NCI-H146 (cell line): ENCODE measurements at regions not wholly inside any gene's neighbourhood (a gene's known extent, or its start where the extent isn't known, plus 50 kb on each side); places are given as distances from the start of the nearest gene placed in this dataset.

Source experiments
- DNase-seq: peaks from one replicate; lab custom pipeline; 2025; lab: John Stamatoyannopoulos, UW

DNA sequence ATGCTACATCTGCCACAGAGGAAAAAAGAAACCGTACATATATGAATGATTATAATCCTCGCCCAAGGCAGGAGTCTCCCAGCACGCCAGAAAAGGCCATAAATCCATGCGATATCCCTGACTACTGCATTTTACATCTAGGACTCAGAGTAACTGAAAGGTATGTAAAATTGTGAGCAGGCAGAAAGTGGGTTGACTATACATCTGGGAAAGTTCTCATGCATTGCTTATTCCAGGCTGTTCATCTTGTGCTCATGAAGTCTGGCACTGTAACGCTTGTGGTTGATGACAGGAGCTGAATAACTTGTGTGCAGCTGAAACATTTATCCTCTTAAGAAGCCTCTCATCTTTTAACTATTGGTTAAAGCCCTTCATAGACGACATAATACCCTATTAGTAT is 193.4 kb upstream of the STEAP4 start:
- DNase-seq: no peak

DNA sequence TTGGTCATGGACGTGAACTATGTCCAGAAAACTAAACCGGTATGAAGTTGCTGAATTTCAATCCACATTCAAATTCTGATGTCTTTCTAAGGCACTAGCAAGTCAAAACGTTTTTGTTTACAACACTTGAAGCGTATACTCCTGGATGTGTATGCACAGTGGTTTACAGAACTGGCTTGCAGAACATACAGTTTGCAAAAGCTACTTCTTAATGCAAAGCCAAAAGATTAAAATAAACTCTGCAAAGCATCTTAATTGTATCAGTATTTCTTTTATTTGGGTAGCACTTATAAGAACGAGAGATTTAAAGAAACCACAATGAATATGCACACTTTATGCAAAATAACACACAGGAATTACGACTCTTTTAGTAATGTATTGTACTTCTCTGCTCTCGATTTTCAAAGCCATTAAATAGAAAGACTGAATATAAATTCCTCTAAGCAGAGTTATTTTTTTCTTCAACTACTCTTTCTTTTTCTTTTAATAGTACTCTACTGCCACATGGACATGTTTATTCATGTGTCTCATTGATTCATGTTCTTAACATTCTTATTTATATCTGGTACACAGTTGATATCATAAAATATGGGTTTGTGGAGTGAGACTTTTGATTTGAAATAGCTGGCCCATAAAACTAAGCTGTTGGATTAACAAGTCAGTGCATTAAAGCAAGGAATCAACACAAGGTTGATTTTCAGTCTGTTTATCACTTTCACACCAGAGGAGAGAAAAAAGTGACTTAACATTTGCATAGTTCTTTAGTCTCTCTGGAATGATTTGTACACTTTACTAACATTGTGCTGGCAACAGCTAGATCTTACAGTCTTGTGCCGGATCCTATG is 189.4 kb upstream of the STEAP4 start:
- no peak for DNase-seq

DNA sequence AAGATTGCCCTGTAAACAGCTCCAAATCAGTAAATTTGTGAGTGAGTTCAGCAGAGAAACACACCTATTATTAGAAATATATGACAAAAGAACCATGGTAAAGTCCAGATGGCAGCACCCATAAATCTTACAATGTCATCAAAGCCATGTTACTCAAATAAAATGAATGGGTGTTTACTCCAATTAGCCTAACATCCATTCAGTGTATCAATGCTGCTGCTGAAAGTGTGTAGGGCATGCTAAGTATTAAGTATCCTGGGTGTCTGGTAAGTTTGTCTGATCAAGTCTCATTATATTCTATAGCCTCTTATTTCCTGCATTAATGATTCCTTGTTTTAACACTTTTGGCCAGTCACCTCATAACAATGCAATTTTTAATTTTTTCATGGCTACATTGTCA is 185.5 kb upstream of the STEAP4 start:
- no peak for DNase-seq

DNA sequence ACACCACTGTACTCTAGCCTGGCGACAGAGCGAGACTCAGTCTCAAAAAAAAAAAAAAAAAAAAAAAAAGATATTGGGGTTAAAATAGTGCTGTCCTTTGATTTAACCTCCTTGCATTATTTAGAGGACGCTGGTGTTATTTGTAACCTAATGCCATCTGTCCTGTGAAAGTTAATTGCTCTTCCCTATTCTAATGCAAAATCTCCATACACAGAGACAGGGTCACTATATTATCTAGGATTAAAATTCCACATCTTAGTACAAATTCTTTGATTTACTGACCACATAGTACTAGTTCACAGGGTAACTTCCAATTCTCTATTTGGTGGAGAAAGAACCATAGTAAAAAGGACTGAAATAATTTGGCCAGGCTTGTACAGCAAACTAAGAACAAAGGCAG is 184.2 kb upstream of the STEAP4 start:
- DNase-seq: no peak

DNA sequence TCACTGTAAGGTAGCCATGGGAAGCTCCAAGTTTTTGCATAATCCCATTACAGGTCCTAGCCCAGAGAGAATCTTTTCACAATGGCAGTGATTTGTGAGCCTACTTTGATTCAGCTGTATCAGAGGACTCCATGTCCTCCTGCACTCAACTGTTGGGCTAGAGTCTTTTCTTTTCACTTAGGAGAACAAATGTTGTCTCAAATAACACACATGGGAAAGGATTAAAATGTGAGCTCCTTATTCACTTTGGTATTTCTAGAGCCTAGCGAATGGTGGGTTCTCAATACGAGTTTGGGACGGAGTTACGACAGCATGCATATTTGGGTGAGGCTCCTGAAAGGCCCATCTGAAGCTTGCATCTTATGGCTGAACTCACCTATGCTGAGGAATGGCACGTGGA is 183.5 kb upstream of the STEAP4 start:
- no peak for DNase-seq

DNA sequence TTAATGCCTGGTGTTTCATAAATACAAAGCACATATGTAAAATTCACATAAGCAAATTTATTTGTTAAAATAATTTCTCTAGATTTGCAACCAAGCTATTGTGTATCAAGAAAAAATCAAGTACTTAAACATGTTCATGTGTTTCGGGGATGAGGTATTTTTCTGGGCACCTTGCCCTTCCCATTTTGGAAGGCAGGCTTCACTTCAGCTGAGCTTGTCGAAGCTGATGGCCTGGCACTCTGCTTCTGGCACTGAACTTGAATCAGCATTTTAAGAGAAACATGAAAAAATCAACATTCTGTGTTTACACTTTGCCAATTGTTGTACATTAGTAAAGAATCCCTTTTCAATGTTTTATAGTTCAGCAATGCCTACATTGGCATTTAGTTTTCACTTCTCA is 179.1 kb upstream of the STEAP4 start:
- no peak for DNase-seq

DNA sequence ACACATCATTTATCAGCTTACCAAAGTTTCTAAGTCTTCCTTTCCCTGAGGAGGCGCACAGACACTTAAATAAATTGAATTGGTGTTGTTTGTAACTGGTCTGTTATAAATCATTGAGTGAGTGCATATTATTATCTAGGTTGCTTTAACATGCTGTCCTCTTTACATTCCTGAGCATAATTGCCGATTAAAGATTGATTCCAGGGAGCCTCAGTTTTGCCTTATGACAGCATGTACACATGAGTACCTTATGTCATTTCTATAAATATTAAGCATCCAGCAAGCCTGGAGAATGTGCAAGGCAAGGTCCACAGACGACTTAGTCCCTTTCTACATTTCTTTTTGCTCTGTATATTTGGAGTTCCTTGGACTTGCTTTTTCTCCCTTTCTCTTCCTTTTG is 177.9 kb upstream of the STEAP4 start:
- DNase-seq: no peak

DNA sequence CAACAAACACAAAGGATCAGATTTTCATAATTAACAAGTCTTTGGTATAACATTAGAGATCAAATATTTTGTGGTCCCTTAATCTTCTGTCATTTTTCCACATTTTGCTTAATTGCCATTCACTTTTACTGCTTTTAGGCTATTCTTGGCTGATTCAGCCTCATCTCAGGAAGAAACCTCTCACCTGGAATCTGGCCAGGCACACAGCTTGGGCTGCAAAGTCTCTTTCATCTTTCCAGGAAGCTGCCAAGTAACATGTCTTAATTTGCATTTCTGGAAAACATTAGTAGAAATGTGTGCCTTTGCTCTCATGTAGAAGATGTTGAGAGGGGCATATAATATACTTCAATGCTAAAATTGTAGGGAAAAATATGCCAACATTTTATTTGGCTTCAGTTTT is 174.2 kb upstream of the STEAP4 start:
- DNase-seq: no peak

DNA sequence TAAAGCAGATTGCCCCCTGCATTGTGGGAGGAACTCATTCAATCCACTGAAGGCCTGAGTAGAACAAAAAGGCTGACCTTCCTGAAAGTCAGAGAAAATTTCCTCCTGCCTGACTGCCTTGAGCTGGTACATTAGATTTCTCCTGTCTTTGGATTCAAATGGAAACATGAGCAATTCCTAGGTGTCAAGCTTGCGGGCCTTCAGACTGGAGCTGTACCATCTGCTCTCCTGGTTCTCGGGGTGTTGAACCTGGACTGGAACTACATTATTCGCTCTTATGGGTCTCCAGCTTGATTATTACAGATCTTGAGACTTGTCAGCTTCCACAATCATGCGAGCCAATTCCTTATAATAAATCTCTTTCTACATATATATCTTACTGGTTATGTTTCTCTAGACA is 173.6 kb upstream of the STEAP4 start:
- no peak for DNase-seq

DNA sequence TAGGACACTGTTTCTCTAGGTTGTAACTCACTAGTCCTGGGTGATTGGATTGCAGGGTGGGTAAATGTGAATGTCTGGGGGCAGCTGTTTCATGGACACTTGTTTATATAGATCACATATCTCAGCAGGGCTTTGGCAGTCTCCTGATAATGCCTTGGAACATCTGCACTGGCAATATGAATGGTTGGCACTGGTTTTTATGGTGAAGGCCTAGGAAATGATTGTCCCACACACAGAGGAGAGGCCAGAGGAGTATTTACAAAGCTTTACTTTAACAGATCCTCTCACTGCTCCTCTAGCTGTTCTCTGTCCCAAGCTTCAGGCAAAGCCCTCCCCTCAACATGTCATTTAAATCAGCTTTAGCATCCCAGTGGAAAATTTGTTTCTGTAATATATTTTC is 171.3 kb upstream of the STEAP4 start:
- DNase-seq: no peak

DNA sequence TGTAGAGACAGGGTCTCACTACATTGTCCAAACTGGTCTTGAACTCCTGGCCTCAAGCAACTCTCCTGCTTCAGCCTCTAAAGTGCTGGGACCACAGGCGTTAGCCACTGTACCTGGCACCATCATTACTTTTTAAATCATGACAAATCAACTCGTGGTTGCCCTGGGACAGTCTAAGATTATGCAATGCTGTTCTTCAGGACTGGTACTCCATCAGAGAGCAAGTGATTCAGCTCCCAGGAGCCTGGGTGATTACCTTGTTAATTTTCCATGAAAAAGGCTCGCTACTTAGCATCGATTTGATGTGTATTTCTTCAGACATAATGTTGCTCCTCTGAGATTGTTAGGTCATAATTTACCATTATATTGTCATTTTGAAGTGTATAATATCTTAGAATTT is 158.9 kb upstream of the STEAP4 start:
- DNase-seq: no peak

DNA sequence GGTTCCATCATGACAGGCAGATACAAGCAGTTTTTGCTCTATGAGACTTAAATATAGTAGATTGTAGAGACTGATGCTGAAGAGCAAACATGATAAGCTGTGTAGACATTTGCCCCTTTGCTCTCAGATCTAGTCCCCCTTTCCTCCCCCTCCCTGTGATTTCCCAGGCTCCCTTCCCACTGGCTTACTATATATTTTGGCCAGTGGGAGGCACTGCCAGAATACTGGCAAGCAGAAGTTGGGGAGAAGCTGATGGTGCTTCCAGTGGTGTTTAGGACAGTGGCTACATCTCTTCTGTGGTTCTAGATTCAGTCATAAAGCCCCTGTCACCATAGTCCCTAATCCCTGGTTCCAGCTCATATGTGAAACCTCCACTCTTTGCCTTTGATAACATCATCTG is 156.1 kb upstream of the STEAP4 start:
- DNase-seq: no peak

DNA sequence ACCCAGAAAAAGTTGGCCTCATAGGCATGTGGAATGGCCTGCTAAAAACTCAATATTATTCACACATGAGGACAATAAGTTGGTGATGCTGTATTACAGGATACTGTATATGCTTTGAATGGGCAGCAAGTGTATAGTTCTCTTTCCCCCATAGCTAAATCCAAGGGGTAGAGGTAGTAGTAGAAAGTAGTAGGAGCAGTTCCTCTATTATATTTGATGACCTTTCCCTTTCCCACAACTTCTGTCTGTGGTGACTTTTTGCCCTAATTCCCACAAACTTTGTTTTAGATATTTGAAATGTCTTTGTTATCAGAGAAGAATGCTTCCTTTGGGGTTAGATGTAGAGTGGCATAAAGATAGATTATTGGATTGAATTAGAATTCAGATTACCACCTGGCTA is 154.0 kb upstream of the STEAP4 start:
- no peak for DNase-seq

DNA sequence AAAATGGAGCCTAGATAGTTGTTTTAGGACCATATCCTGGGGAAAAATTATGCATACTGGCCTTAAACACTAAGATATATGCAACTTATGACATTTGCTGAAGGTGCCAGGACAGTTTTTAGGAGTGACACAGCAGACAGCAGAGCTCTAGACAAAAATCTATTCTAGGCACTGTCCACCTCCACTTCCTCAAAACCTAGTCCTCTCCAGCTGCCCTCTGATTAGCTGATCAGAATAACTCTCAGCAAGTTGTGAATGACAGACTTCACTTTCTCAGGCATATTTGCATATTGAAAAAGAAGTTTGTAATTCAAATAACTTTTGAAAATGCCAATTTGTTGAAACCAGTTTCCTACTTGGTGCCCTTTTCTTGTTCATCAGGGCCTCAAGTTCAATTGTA is 152.3 kb upstream of the STEAP4 start:
- no peak for DNase-seq

DNA sequence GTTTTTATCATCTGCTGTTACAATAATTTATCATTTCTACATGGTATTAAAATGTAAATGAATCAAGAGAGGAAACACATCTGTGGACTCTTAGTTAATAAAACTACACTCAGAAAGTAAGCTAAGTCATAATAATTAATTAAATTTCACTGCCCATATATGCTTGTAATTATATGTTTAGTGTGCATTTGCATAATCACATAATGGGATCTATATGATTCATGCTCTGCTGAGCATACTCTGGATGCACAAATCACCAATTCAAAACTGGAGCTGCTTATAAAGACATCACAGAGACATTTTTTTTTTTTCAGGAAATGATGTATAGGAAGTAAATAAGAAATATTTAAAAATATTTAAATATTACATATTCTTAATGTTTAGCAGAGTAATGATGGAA is 151.6 kb upstream of the STEAP4 start:
- DNase-seq: no peak

DNA sequence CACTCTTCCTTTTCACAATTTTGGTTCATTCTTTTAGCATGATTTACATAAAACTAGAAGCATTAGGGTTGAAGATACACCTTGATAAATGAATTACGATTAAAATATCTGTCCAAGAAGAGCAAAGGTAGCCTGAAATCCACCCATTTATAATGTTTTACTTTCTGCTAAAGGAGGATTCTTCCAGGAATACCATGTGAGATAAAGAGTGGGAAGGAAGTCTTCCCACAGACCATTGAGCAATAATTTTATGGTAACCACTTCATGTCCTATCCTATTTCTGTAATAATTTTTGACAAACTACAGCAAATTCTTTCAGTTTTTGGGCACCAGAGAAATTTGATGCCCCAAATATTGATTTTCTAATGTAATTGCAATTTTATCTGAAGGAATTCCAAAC is 150.6 kb upstream of the STEAP4 start:
- DNase-seq: no peak

DNA sequence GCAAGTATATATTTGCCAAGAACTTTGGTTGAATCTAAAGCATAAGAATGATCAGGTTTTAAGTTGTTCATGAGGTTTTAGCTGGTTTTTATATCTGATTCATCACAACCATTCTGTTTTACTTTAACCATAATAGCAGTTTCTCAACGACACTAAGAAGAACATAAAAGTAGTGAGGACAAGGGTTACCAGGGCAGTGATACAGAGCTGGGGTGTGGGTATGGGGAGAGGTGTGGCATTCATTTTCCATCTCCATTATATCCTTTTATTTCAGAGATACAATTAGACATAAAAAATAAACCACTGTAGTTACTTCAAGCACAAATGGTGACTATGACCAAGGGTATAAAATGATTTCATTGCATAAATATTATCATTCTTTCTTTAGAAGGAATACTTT is 149.8 kb upstream of the STEAP4 start:
- DNase-seq: no peak

DNA sequence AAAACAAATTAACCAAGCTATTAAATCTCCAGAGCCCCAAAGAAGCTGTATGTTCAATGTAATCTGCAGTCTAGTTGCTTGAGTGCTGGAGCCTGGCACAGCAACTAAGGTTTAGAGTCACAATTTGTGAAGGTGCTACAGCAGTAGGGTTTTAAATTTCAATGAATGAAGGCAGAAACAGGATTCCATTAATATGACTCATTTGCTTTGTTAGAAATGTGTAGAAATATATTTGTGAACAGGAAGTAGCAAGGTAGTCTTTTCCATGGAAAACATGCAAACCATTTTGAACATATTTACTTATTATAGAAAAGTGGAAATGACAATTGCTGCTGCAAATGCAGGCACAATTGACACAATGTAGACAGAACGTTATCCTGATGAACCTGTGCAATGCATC is 149.0 kb upstream of the STEAP4 start:
- DNase-seq: no peak

DNA sequence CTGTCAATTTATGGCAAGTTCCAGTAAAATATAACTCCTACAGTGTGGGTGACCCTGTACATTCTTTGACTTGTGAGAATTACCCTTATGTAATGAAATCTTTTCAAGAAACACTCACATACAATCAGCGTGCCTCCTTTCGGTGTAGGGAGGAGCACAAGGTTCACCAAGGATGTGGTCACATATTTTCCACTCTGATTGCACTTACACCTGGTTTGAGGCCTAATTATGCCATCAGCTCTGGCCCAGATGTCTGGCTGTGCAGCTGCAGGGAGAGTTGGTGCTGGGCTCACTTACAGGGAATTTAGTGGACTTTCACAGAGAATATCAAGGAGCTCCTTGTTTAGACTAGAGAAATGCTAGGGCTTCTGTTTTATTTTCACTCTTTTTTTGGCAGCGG is 146.0 kb upstream of the STEAP4 start:
- no peak for DNase-seq

DNA sequence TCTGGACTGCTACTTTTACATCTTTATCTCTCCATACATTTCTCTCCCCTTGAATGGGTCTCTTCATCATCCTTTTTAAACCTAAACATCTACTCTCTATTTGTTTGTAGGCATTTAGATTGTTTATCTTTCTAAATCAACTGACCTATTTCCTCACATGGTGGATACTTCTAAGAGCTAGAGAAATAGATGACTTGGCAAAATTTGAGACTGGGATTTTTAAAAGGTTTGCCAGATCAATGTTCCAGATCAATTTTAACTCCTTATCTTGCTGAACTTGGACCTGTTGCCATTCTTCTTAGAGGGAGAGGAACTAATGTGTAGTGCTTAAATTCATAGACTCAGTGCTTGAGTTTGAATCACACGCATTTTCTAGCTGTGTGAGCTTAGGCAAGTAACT is 144.2 kb upstream of the STEAP4 start:
- DNase-seq: no peak

DNA sequence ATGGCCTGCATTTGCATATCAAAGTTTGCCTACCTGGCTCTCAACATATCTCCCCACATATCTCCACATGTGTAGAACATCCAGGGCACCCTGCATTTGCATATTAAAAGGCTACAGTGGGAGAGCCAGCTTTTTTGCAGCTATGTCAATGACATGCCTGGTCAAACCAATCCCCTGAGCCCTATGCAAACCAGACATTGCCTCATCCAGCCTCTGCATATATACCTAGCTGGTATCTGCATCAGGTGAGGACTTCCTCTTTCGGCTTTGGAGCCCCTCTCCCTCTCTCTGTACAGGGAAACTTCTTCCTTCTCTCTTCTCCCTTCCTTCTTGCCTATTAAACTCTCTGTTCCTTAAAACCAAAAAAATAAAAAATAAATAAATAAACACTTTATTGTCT is 142.7 kb upstream of the STEAP4 start:
- DNase-seq: no peak

DNA sequence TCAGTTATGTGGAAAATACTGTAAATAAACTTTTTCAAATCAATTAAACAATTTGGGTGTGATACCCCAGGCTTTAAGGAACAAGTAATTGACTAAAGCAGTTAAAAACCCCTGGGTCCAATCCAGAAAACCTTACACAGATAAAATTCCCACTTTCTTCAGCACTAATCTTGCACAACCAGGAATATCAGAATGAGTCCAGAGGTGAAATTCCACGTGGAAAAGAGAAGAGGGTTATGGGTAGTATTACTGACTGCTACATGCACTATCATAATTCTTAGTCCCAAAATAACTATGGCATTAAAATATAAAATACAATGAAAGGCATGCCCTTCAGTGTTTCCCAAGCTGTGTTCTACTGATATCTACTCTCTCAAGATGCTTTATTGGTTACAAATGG is 135.7 kb upstream of the STEAP4 start:
- no peak for DNase-seq

DNA sequence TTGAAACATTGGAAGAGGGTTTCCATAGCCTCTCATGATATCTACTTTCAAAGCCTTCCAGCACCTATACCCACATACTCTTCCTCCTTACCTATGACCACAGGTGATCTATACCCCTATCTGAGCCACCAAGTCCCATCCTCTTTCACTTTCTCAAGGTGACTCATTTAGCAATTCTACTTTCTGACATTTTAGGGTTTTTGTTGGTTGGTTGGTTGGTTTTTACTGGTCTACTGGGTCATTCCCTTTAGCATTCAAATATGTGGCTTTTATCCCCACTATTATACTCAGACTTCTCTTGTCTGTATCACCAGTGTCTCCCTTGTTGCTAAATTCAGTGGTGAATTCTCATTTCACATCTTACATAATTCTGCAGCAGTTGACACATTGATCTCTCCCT is 130.4 kb upstream of the STEAP4 start:
- no peak for DNase-seq

DNA sequence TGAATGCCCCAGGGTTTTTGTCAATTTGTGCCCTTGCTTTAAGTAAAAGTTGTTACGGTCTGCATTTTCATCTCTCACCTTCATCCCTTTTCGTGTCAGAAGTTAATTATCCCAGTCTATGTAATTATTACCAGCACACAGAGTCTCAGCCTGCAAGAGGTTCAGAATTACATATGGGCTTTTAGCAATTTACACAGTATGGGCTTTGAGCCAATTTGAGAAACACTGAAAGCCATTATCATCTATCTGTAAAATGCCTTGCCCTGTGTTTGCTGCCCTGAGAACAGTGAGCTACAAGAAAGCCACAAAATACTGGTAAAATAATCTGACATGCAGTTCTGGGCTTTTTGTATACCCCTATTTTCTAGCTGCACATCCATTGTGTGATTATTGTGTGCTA is 125.6 kb upstream of the STEAP4 start:
- no peak for DNase-seq

DNA sequence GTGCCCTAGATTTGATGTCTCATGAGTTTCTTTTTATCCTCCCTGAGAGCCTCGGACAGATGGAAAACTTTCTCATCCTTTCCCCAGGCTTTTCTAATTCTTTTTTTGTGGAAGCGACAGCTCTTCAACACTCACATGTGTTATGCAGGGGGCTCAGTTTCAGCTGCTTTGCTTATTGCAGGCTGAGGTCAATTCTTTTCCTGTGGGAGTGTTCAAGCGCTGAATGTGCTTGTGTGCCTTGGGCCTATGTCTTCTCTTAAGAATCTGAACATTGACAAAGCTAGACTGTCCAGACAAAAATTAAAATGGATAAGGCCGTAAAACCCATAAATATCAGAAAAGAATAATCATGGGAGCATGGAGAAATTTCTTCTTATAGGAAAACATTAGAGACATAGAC is 125.2 kb upstream of the STEAP4 start:
- no peak for DNase-seq
